ENCODE measurements at regions not wholly inside any gene's neighbourhood (a gene's known extent, or its start where the extent isn't known, plus 50 kb on each side); places are given as distances from the start of the nearest gene placed in this dataset.

DNA sequence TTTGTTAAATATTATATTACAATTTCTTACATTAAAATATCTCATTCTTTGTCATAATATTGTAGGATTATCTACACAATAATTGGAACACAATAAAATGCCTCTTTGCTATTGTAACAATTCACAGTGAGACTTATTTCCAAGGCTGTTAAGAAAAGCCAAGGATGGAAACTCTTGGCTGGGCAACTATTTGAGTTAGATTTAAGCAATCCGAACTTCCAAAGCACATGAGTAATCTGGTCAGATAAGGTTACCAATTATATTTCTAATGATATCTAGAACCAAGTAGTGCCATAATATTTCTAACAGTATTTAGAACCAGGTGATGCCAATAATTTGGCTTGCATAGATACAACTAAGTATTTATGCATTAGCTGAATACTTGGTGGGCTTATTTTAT, 154.7 kb upstream of the KCNK2 start:
- no peak for DNase-seq (ENCODE audit: low read depth, low spot score)

DNA sequence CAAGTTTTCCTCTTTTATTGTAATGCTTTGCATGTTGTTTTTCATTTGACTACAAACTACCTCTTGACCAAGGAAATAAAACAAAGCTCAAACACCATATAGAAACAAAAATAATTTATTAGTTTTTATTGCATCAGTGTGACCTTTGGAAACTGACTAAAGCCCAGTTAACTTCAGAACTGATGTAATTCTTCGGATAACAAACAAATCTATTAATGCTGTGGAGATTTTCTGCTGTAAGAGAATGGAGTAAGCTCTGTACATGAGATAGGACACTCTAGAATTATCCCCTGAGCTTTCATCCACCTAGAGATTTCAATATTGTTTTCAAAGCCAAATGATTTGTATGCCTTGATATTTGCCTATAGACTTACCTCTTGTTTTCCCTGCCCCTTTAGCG, 154.0 kb upstream of the KCNK2 start:
- DNase-seq (ENCODE audit: low read depth, low spot score), result no peak

DNA sequence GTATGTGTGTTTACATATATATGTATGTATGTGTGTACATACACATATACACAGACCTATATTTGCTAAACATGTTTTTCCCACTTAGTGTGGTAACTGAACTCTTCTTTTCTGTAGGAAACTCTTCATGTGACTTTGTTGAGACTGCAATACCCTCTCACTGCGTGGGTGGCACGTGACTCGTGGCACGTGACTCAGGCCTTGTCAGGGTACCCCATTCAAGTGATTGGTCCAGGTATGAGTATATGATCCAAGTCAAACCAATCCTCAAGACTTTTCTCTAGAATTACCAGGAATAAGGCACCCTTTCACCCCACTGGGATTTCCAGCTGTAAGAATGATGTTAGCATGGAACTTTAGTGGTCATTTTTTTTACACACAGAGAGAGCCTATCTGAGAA, 149.2 kb upstream of the KCNK2 start:
- no peak for DNase-seq (ENCODE audit: low read depth, low spot score)

DNA sequence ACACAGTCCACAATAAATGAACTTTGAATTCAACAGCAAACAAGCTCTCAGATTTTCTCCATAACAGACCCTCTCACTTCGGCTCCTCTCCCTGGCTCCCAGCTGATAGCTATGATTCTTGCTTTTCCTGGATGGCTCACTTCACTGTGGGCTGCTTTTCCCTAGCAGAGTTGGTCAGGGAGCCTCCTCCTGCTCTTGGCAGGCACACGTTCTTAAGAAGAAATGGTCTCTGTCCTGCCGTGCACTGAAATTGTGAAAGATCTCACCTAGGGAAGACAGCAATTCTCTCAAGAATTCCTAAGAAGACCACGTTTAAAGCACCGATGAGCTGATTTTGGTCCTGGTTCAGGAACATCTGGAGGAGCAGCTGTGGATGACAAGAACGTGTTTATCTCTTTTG, 148.5 kb upstream of the KCNK2 start:
- DNase-seq (ENCODE audit: low read depth, low spot score), result peak; percentile 43

DNA sequence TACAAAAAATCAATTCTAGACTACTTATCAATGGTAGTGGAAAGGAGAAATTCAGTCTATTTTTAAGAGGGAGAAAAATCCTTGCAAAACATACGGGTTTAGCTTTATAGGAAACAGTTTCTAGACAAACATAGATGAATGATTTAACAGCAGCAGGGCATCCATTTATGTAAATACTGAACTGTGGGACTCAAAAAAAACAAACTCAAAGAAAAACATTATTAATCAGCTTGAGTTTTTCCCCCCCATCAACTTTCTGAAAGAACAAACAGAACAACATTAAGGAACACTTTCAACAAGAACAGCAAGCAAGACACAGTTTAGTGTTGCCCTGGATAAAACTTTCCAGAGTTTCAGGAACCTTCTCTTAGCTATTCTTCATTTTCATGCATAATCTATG, 147.3 kb upstream of the KCNK2 start:
- DNase-seq (ENCODE audit: low read depth, low spot score), result peak; percentile 63

DNA sequence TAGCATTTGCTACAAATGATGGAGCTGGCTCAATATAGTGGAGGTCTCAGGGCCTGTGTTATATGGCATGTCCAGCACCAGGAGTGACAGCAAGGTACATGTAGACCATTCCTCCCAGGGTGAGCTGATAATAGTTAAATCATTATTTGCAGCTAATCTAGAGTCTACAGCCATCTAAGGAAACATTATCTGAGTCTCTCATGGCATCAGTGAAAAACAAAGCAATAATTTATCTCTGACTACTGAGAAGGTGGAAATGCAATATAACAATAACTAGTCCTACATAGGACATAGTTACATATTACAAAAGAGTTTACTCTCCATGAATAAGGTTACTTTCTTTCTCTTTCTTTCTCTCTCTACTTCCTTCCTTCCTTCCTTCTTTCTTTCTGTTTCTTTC, 143.4 kb upstream of the KCNK2 start:
- no peak for DNase-seq (ENCODE audit: low read depth, low spot score)

DNA sequence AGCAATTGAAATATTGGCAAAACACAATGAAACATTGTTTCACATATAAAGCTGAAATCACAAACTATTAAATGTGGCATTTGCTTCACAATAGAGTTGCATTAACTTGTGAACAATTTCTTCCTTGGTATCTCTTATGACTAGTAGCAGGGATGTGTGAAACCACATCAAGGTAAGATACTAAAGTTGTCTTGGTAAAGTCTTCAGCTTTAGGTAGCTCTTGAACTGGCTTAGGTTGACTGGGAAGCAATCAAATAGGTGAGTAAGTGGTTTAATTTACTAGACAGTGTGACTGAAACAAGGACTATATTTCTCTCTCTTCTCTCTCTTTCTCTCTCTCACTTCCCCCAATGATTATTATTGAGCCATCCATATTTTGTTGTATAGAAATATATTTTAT, 141.5 kb upstream of the KCNK2 start:
- DNase-seq (ENCODE audit: low read depth, low spot score), result no peak

DNA sequence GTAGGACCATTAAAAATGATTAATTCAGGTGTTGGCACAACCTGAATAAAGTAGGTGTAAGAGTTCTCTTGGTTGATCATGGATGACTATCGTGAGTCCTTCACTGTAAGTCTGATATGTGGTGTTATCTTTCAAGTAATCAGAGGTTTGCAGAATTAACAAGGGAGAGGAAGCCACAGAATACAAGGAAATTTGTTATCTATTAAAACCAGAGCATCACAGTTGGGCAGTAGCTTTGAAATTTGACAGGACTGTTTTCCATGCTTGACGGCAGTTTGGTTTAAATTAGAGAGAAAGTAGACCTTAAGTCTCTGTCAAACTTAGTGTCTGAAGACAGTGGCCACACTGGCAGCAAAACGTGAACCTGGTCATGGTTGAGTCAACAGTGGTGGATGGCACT, 139.5 kb upstream of the KCNK2 start:
- DNase-seq (ENCODE audit: low read depth, low spot score), result no peak

DNA sequence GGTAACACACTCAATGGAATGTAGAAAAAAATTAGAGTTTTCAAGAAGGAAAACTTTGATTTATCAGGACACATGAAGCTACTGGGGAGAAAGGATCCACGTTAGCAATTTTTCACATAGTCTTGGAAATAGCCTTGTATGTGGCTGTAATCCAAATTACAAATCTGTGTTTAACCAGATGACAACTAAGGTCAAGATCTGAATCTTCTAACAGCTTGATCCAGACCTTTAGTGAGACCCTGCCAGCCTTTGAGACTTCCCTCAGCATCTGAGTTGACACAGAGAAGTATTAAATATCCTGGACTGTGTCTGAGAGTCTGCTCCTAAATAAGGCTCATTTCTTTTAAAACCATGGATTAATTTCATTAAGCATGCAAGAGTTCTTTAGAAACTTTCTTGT, 135.9 kb upstream of the KCNK2 start:
- DNase-seq (ENCODE audit: low read depth, low spot score), result no peak

DNA sequence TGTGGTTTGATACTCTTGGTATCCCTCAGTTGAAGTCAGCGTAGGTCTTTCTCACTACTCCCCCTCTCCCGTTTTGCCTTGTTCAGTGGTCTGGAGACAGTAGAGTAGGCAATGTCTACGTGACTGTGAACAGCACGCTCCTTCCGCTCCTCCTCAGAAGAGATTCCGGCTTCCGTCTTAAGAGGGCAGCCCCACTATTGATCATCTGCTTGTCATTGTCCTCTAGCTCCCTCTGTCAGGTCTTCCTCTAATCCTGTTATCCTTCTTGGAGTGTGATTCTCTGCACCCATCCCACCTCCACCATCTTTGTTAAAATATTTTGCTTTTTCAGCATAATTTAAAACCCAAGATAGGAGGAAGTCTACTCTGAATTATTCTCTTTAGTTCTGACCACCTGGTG, 129.9 kb upstream of the KCNK2 start:
- DNase-seq (ENCODE audit: low read depth, low spot score), result no peak

DNA sequence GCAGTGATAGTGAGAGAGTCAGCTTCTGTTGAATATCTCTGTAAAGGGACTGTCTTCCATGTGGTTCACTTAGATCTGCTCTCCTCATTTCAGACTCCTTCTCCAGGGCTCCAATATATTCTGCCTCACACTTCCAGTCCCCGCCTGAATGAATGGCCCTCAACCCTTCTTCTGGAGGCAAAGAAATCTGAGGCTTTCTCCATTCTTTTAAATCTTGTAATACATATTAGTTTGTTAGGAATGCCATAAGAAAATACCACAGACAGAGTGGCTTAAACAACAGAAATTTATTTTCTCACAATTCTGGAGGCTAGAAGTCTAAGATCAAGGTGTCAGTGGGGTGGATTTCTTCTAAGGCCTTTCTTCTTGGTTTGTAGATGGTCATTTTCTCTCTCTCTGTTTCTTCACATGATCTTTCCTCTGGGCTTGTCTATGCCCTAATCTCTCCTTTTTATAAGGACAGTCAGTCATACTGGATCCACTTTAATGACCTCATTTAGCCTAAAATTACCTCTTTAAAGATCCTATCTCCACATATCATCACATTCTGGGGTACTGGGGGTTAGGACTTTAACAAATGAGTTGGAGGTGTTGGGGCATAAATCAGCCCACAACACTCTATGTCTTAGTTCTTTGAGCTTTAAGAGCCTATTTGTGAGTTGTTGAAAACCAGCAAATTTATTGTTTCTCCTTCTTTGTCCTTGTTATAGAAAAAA, 128.5 kb upstream of the KCNK2 start:
- no peak for DNase-seq (ENCODE audit: low read depth, low spot score)

DNA sequence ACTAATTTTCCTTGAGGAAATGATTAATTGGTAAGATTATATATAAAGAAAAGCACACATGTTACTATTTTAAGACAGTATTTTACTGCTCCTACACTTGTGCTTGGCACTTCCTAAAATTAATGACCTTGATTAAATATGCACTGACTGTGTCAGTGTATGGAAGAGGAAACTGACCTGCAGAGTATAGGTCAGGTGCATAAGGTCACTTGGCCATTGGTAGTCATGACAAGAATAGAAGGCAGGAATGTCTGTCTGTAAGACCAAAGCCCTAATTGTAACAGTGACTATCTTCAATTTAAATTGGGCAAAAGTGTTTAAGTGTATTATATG, 128.0 kb upstream of the KCNK2 start:
- no peak for DNase-seq (ENCODE audit: low read depth, low spot score)

DNA sequence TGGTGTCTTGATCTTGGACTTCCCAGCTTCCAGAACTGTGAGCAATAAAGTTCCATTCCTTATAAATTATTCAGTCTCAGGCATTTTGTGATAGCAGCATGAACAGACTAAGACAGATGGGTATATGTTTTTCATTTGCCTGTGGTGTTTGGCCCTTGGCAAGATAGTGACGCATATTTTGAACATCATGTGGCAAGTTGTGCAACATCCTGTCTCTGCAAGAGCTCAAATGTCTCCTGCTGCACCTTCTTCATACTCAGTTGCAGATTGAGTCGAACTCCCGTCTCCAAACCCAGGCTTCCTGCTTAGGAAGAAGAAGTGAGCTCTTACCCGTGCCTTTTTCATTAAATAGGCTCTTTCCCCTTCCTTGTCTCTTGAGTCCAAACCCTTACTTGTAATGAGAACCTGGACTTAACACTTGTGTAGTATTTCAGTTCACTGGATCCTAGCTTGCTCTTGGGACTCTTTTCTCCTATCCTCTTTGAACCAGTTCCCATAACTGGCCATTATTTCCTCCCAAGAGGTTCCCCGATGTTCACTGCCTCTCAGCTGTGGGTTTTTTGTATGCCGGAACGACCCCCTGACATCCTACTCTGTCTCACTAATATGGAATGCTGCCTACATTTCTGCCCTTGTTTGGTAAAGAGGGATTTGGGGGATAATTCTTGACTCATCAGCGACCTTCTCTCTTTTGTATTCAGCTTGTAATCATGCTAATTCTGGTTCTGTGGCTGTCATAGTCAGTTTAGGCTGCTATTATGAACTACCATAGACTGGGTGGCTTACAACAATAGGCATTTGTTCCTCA, 125.0 kb upstream of the KCNK2 start:
- peak; percentile 84 for DNase-seq (ENCODE audit: low read depth, low spot score)

DNA sequence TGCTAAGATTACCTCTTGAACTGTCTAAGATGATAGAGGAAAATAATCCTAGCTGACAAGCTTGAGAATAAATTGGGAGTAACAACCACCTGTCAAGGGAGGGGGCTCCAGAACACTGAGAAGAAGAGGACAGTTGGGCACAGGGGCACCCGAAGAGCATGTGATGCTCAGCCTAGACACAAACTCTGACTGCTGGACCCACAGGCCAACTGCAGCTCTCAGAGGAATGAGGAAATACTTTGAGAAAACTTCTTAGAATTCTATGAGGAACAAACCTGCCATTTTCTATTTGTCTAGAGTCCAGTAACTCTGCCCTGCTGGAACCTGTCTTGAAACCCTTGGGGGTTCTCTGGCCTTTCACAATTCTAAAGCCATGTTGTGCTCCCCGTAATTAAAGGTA, 124.1 kb upstream of the KCNK2 start:
- DNase-seq (ENCODE audit: low read depth, low spot score), result no peak

DNA sequence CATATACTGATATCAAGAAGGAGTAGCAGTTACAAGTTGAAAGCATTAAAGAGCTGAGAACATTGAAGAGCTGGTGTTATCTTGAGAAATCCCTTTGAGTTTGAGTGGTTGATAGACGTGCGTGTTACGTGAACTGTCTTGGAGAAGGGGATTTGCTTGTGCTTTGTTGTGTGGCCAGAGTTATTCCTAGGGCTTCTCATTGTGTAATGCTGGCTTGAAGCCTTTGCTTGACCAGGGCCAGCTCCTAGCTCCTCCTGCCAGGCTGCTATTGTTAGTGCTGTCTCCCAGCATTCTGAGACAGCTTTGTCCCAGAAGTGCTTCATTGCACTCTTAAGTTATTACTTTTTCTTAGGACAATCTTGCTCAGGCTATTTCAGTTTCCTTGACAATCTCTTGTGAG, 116.2 kb upstream of the KCNK2 start:
- DNase-seq (ENCODE audit: low read depth, low spot score), result no peak

DNA sequence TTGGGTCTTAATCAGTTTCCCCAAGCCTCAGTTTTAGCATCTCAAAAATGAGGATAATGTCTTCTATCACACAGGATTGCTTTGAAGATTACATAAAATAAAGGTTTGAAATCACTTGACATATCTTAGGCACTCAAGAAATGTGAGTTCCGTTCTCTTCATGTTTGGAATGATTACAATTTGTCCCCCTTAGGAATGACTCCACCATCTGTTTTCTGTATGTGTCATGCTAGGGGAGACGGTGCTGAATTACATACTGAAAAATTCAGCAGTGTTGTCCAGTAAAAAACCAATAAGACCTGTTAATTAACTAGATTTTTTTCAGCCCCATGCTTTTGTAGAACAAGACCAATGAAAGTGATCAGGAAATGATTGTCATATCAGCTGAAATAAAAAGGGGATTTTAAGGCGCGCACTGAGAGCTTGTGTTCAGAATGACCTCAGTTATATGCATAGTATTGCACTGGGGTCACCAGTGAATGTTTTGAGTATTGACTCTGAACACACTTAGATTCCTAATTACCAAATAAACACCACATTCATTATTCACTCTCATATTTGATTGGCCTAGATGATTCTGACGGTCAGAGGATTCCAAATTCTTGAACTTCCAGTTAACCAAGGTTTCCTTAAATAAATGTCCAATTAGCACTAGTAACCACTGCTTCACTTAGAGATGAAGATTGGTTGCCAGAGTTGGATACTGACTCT, 114.5 kb upstream of the KCNK2 start:
- DNase-seq (ENCODE audit: low read depth, low spot score), result no peak

DNA sequence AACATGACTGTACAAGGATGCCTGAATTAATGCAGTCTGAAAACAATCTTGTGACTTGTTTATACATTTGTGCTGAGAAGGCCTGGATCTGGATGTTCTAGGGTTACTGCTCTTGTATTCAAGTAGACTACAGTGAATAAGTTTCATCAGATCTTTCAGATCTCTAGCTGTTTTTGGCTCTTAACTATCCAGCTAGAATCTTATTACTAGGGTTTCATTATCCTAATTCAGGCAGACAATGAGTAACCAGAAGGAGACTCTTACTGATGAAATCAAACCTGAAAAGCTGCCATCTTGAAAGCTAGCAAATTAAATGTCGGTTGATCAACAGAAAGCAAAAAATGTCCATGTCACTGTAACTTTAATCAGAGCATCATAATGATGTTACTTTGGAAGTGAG, 112.5 kb upstream of the KCNK2 start:
- no peak for DNase-seq (ENCODE audit: low read depth, low spot score)

DNA sequence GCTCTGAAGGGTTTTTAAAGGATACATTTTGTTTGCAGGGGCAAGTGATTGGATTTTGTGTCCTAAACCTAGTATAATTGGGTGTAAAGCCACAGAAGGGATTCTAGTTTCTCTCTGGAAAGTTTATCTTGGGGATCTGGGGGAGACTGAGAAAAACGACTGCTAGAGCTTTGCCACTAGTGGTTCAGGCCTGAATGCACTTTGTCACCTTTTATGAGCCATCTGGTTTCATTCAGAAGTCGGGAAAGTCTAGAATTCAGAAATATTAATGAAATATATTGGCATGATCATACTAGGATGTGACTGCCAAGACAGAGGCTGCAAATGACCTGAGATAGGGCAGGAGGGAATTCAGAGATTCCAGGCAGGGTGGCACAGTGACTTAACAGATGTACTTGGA, 111.5 kb upstream of the KCNK2 start:
- no peak for DNase-seq (ENCODE audit: low read depth, low spot score)

DNA sequence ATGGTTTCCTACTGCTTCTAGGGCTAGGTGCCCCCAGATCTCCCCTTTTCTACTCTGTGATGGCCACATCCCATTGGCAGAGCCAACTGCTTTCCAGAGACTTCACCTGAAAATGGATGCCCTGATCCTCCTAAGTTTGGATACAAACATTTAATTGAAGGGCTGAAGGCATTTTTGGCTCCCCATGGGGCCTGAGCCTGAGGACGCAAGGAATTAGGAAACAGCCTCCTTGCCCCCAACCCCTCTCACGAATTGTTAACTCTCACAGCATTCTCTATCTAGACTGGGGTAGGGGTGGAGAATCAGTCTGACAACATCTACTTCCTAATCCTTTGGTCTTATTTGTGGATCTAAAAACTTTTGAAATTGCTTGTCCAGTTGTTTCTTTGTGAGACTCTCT, 108.5 kb upstream of the KCNK2 start:
- DNase-seq (ENCODE audit: low read depth, low spot score), result no peak

DNA sequence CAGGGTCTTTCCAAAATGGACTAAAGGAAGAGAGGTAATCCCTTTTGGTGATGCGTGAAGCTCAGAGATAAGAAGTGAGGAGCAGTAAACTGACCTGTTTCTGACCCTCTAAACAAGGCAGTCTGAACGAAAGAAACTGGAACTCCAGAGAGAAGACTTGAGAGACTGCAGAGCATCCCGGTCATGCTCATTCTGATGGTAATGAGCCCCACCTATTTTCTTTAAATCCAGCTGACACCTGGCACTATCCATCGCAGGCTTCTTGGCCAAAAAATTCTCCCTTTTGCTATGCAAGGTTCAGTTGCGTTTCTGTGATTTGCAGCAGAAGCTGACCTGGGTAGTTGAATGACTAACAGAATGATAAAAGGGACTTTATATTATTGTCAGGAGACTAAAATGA, 105.9 kb upstream of the KCNK2 start:
- DNase-seq (ENCODE audit: low read depth, low spot score), result no peak

DNA sequence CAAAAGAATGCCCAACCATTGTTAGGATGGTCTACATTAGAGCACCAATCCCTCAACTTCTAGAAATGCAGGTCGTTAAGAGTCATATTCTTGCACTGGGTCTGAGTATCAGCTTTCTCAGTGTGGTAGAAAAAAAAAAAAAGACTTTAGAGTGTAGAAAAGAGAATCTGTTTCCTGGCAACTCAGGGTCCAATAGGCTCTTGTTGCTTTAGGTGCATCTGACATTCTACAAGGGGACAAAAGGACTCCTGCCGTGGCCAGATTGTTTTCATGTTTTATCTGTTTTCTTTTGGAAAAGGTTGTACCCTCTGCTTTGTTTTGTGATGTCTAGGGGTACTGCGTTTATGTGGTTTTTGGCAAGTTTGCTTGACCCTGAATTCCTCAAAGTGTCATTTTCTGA, 105.4 kb upstream of the KCNK2 start:
- peak; percentile 86 for DNase-seq (ENCODE audit: low read depth, low spot score)

DNA sequence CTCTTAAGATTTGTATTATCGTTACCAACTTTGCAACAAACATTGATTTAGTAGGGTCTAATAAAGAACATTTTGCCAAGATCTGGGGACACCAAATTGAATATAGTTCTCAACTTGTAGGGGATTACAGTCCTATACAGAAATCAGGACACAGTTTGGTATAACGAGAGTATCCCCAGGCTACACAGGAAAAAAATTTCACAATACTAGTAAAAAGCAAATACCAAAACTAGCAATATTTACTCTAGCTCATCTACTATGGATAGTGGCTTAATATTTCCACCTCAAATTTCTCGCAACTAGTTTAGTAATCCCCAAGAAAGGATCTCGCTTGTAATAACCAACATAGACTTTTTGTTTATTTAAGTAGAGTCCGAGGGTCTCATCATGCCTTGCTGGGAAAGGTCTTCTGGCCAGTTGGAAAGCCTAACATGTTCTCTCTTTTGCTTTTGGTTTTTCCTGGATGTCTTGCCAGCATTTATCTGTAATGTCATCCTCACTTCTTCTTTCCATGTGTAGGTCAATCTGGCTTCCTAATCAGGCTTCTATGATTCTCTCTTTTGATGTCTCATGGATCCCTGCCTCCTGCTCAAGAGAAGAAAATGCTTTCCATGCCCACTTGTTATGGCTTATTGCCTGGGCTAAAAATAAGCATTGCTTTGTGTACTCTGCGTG, 104.7 kb upstream of the KCNK2 start:
- no peak for DNase-seq (ENCODE audit: low read depth, low spot score)

All from smooth muscle cell of the brain vasculature (primary cell).